ENCODE measurements at regions not wholly inside any gene's neighbourhood (a gene's known extent, or its start where the extent isn't known, plus 50 kb on each side); places are given as distances from the start of the nearest gene placed in this dataset.

DNA sequence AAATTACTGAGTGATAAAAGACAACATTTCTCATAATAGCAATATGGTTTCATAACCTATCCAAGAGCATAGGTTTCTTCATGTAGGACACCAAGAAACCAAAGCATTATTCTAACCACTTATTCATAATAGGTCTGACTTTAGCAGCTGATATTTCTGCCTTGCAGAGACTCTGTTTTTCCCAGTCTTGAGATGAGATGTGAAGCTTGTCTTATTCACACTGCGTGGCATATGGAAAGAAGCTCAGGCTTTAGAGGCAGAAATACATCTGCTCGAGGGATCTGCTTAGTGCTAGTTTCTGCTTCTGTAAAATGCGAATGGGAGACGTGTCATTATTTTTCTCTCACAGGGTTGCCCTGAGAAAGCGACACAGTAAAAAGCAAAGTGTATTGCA lies 232.0 kb upstream of the SPRY2 start:
- TF ChIP-seq CTCF (IDR thresholded peaks at IDR 0.05; ENCODE audit: low read depth, low read length, missing input control) (no peak), TAF1 (conservative IDR thresholded peaks at IDR 0.05) (no peak), RAD21 (IDR thresholded peaks at IDR 0.05) (no peak), MAX (IDR thresholded peaks at IDR 0.05) (no peak), EGR1 (IDR thresholded peaks at IDR 0.05; ENCODE audit: low read depth in 2 of 2) (no peak), GABPA (IDR thresholded peaks at IDR 0.05 in 1 of 2, conservative IDR thresholded peaks at IDR 0.05 in 1 of 2) (no peak)
